Ovary (tissue), 7 donors: ENCODE measurements at regions not wholly inside any gene's neighbourhood (a gene's known extent, or its start where the extent isn't known, plus 50 kb on each side); places are given as distances from the start of the nearest gene placed in this dataset.

ENCODE experiments used
- DNase-seq, 5 donors: peaks; one replicate each; pipeline ENCODE4 v3.0.0-alpha.2; 2019 to 2020
- H3K27ac ChIP-seq, 2 donors: fragments of 200-600 bp; one replicate each; pipeline versions ENCODE4 v1.5.1 to v1.8.0; 2019 to 2022
- H3K27me3 ChIP-seq: fragments of 200-600 bp; one replicate; pipeline ENCODE4 v1.8.0; 2022
- H3K36me3 ChIP-seq: fragments of 200-600 bp; sonication (generic); one replicate; pipeline ENCODE4 v1.5.1; 2019
- H3K4me1 ChIP-seq: one replicate; pipeline ENCODE4 v1.8.1; 2013; ENCODE audit warnings: mild to moderate bottlenecking, moderate library complexity; ENCODE audit not compliant: insufficient read depth
- H3K4me3 ChIP-seq: fragments of 200-600 bp; sonication (generic); one replicate; pipeline ENCODE4 v1.5.1; 2017
- H3K9me3 ChIP-seq, 2 donors: fragments of 200-600 bp in 1 of 2; sonication (generic) in 1 of 2; one replicate each; pipeline versions ENCODE4 v1.5.1 to v1.8.1; 2013 to 2019; ENCODE audit warnings: mild to moderate bottlenecking in 1 of 2, moderate library complexity in 1 of 2
- EP300 ChIP-seq: sonication (generic); formaldehyde crosslinking; IDR thresholded peaks from one replicate; pipeline ENCODE4 v1.6.1; 2017; ENCODE audit warnings: antibody characterized with exemption
- POLR2A ChIP-seq: fragments of 450-650 bp; IDR thresholded peaks from one replicate; pipeline ENCODE4 v1.6.1; 2017; ENCODE audit warnings: antibody characterized with exemption, mild to moderate bottlenecking, moderate library complexity
- WGBS, 3 donors: extraction: QIAGEN DNeasy Blood & Tissue Kit in 1 of 3; methylation state at CpG; one replicate each; pipeline versions ENCODE4 v1.1.5 to v1.1.7; 2013 to 2017; 5-methylcytosine and 5-hydroxymethylcytosine counted together
- intact Hi-C, 4 donors: fragments of 100-400 bp; cut with DNase I; formaldehyde crosslinking; loops; one replicate each; pipeline versions ENCODE4 v1.11.0 to v1.15.1; 2022 to 2023
- TF ChIP-seq, protein P1 (sequence below), 3 donors: fragments of 450-650 bp in 2 of 3; fragments of 200-600 bp in 1 of 3; IDR thresholded peaks; one replicate each; pipeline versions ENCODE4 v1.5.1 to v1.8.0; 2016 to 2022; ENCODE audit warnings: antibody characterized with exemption in 3 of 3, mild to moderate bottlenecking in 1 of 3
- donor health status: DM: no; HTN: no; CAD: no; lungs with moderate emphysema.
- donor health status: DM: no; HTN: no; CAD: no.
- donor health status: Bipolar disorder and iron deficiency.
- donor health status: DM: no; HTN: no; CAD: no.
- donor health status: DM: yes; HTN: yes; CAD: no.

- H3K27ac ChIP-seq, result no peak overlapping the region
- H3K9me3 ChIP-seq, result no peaks in the 10 kb centered on the region
- 60 to 77% (median 66%) methylated on average over 4 of the region's 4 CpGs for WGBS, 3 donors
- H3K4me3 ChIP-seq, result no peak overlapping the region
- intact Hi-C loops, result no loop called here
- no peaks in the 10 kb centered on the region for H3K4me1 ChIP-seq
- H3K36me3 ChIP-seq, result no peaks in the 10 kb centered on the region
- TF ChIP-seq POLR2A, result no peak
- TF ChIP-seq EP300, result no peak
- TF ChIP-seq, protein P1, sequence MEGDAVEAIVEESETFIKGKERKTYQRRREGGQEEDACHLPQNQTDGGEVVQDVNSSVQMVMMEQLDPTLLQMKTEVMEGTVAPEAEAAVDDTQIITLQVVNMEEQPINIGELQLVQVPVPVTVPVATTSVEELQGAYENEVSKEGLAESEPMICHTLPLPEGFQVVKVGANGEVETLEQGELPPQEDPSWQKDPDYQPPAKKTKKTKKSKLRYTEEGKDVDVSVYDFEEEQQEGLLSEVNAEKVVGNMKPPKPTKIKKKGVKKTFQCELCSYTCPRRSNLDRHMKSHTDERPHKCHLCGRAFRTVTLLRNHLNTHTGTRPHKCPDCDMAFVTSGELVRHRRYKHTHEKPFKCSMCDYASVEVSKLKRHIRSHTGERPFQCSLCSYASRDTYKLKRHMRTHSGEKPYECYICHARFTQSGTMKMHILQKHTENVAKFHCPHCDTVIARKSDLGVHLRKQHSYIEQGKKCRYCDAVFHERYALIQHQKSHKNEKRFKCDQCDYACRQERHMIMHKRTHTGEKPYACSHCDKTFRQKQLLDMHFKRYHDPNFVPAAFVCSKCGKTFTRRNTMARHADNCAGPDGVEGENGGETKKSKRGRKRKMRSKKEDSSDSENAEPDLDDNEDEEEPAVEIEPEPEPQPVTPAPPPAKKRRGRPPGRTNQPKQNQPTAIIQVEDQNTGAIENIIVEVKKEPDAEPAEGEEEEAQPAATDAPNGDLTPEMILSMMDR (IDR thresholded peaks at IDR 0.05), result no peak
- no peaks in the 10 kb centered on the region for H3K27me3 ChIP-seq
- DNase-seq, result no peak
These were observed 889.3 kb downstream of the BCL11B start for GRCh38 chr14:98382662-98383061.

DNA sequence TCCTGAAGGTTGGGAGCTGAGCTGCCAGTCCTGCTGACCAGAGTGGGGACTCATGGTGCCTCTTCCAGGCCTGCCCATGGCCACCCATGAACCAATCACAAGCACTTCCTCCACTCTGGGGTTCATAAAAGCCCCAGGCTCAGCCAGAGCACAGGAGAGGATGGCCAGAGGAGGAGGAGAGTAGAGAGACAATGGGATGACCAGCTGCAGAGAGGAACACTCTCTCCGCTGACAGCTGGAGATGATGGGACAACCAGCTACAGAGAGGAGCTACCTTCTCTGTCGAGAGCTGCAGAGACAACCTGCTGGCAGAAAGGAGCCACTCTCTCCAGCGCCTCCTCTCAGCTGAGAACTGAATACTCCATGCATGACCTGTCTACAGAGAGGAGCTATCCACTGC is 886.1 kb downstream of the BCL11B start:
- TF ChIP-seq EP300 (no peak), POLR2A (no peak)
- 81 to 89% (median 83%) methylated on average over 3 of the region's 3 CpGs for WGBS, 3 donors
- intact Hi-C loops, result no loop called here

DNA sequence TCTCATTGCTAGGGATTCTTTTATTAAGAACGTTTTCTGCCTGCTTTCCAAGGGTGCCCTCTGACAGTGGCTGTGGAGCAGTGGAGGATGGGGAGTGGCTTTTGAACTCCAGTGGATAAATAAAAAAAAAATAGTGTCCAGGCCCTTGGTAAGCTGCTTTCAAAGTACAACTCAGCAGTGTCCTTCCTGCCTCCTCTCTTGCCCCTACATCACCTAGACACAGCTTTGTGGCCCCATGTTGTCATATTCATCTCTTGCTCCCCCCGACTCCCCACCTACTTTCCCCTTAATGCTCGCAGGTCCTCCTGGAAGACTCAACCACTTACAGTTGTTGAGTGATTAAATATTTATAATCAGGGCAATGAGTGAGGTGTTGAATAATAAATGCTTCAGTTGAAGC is 880.9 kb downstream of the BCL11B start:
- no peaks in the 10 kb centered on the region for H3K9me3 ChIP-seq
- H3K36me3 ChIP-seq, result no peaks in the 10 kb centered on the region
- no peak overlapping the region for H3K27ac ChIP-seq
- no peaks in the 10 kb centered on the region for H3K4me1 ChIP-seq
- WGBS, 3 donors, result 68 to 74% (median 74%) methylated on average over 3 of the region's 3 CpGs
- no peak for DNase-seq
- intact Hi-C loops, result no loop called here
- no peak overlapping the region for H3K4me3 ChIP-seq
- no peaks in the 10 kb centered on the region for H3K27me3 ChIP-seq
- TF ChIP-seq EP300, result no peak
- TF ChIP-seq POLR2A, result no peak
- TF ChIP-seq, protein P1 (IDR thresholded peaks at IDR 0.05), result no peak

More for the DNA sequence above, 886.1 kb downstream of the BCL11B start:
- Histone ChIP-seq H3K27me3 (no peaks in the 10 kb centered on the region), H3K4me3 (no peak overlapping the region), H3K9me3 (no peaks in the 10 kb centered on the region), H3K36me3 (no peaks in the 10 kb centered on the region), H3K27ac (no peak overlapping the region), H3K4me1 (no peaks in the 10 kb centered on the region)
- no peak for DNase-seq

DNA sequence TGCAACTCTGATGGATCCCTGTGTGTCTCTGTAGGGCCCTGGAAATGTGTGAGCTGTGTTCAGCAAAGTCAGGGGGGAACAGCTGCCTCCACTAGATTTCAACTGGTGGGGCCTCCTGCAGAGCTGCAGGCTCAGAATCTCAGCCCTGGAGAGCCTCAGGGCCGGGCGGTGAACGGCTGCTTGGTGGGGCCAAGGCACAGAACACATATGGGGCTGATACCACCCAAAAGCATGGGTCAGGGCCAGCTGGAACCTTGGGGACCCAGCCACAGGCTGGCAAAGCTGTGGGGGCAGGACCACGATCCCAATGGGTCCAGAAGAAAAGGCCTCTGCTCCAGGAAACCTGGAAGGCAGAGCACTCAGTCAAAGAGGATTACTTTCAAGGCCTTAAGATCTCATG is 878.5 kb downstream of the BCL11B start:
- no peak overlapping the region for H3K4me3 ChIP-seq
- H3K4me1 ChIP-seq, result no peaks in the 10 kb centered on the region
- TF ChIP-seq POLR2A (no peak), EP300 (no peak)
- TF ChIP-seq, protein P1 (IDR thresholded peaks at IDR 0.05), result no peak
- no peaks in the 10 kb centered on the region for H3K27me3 ChIP-seq
- intact Hi-C loops, result no loop called here
- no peak for DNase-seq
- H3K27ac ChIP-seq, result no peak overlapping the region
- WGBS, 3 donors, result 68 to 80% (median 74%) methylated on average over 4 of the region's 4 CpGs
- no peaks in the 10 kb centered on the region for H3K36me3 ChIP-seq
- no peaks in the 10 kb centered on the region for H3K9me3 ChIP-seq

DNA sequence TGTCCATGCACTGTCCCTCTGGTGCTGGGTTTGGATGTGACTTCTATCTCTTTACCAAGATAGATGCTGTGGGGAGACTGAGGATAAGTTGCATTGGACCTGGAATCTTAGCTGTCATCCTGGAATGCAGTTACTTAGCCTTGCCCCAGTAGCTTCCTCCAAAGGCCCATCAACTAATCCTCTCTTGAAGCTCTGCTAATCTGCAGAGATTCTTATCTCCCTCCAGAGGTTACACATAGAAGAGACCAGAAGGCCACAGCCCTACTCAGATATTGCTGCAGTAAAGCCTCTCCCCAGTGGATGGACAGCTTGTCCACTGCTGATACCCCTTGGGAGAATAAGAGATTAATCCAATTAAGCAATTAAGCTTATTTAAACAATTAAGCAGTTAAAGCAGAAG is 867.2 kb downstream of the BCL11B start:
- no peak overlapping the region for H3K4me3 ChIP-seq
- H3K27me3 ChIP-seq, result no peaks in the 10 kb centered on the region
- H3K36me3 ChIP-seq, result no peaks in the 10 kb centered on the region
- H3K9me3 ChIP-seq, result no peaks in the 10 kb centered on the region
- no peak for DNase-seq
- intact Hi-C loops, result no loop called here
- TF ChIP-seq, protein P1 (IDR thresholded peaks at IDR 0.05), result no peak
- TF ChIP-seq EP300 (no peak), POLR2A (no peak)
- H3K27ac ChIP-seq, result no peak overlapping the region
- no peaks in the 10 kb centered on the region for H3K4me1 ChIP-seq
